ENCODE measurements at regions not wholly inside any gene's neighbourhood (a gene's known extent, or its start where the extent isn't known, plus 50 kb on each side); places are given as distances from the start of the nearest gene placed in this dataset.

DNA sequence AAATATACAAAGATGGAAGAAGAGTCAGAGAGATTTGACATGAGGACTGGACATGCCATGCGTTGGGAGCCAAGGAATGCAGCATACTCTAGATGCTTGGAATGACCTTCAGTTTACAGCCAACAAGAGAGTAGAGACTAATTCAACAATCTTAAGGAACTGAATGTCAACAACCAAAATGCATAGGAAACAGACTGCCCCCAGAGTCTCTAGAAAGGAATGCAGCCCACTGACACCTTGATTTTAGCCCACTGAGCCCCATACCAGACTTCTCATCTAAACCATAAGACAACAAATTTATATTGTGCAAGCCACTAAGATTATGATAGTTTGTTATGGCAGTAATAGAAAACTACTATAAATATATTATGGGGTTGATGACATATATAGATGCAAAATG lies 611.2 kb downstream of the RPS29 start:
- no peak for ATAC-seq (ENCODE audit: low FRiP score)

DNA sequence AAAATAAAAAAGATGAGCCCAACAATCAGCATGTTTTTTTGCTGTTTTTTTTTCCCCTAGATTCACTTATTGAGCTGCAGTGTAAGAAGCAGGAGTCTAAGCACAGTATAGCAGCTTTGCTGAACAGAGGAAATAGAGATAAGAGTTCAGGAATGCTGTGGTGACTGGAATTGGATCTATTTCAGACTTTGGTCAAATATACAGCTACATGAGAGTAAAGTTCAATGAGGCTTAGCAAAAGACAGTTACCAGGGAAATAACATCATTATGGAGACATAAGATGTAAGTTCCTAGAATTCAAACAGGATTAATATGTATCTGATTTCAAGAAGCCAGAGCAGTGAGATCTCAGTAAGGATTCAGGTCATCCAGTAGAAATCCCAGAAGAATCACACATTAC lies 613.0 kb downstream of the RPS29 start:
- DNase-seq (ENCODE audit: low spot score) = no peak
- TF ChIP-seq, protein P1, sequence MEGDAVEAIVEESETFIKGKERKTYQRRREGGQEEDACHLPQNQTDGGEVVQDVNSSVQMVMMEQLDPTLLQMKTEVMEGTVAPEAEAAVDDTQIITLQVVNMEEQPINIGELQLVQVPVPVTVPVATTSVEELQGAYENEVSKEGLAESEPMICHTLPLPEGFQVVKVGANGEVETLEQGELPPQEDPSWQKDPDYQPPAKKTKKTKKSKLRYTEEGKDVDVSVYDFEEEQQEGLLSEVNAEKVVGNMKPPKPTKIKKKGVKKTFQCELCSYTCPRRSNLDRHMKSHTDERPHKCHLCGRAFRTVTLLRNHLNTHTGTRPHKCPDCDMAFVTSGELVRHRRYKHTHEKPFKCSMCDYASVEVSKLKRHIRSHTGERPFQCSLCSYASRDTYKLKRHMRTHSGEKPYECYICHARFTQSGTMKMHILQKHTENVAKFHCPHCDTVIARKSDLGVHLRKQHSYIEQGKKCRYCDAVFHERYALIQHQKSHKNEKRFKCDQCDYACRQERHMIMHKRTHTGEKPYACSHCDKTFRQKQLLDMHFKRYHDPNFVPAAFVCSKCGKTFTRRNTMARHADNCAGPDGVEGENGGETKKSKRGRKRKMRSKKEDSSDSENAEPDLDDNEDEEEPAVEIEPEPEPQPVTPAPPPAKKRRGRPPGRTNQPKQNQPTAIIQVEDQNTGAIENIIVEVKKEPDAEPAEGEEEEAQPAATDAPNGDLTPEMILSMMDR (IDR thresholded peaks at IDR 0.05) = no peak
- no peak for ATAC-seq (ENCODE audit: low FRiP score)

More for the DNA sequence above, 611.2 kb downstream of the RPS29 start:
- DNase-seq (ENCODE audit: low spot score) = no peak
- TF ChIP-seq, protein P1 (IDR thresholded peaks at IDR 0.05) = no peak

DNA sequence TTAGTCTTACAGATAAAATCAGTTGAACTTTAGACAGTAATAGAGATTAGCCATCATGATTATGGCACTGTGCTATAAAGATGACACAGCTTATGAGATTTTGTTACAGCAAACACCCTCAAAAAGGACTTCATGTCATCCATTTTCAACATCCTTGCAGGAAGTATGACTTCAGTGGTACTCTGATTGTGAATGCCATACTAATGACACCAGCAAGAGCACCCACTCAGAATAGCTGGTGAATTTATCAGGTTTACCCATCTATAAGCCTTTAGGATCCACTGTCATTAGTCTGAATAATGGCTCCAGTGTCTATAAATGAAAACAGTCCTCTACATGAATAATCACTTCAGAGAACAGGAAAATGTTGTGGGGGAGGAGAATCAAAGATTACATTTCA lies 615.2 kb downstream of the RPS29 start:
- DNase-seq (ENCODE audit: low spot score) = no peak
- ATAC-seq (ENCODE audit: low FRiP score) = no peak
- TF ChIP-seq, protein P1 (IDR thresholded peaks at IDR 0.05) = no peak

DNA sequence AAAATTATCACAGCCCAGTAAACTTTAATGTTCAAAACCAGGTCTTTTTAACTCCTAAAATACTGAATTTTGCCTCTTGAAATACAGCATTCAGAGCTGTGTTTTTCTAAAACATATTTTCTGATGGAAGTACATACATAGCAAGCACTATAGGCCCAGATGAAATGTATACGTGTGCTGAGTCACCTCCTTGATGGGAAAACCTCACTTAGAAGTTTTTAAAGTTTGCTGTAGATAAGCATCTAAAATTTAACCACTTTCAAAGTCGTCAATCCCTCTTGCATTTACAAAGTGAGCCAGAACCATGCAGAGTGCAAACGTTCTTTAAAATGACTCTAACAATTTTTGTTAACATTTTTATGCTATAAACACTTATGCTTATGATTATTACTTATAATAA lies 618.8 kb downstream of the RPS29 start:
- no peak for ATAC-seq (ENCODE audit: low FRiP score)

DNA sequence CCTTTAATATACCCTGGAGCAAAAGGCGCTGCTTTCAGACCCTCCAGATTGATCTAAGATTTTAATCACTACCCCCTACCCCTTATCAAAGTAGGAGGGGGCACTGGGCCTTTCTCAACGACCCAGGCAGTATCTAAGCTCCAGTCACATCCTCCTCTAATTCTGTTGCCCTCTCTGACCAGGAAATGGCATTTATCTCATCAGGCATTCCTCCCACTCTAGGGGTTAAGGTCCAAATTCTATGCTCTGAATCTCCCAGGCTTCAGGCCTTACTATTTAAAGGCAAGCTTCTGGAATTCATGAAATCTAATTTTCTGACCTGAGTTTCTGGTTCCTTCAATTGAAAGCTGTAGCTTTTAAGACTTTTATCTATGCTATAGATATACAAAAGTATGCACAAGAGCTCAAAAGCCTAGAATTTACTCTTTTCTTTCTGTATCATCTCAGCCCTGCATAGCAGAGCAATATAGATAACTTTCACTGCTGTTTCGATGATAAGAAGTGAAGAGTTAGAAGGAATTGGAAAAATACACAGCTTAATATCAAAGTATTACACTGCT lies 622.9 kb downstream of the RPS29 start:
- TF ChIP-seq, protein P1 (IDR thresholded peaks at IDR 0.05) = no peak
- no peak for ATAC-seq (ENCODE audit: low FRiP score)
- DNase-seq (ENCODE audit: low spot score) = no peak

More for the DNA sequence above, 618.8 kb downstream of the RPS29 start:
- TF ChIP-seq, protein P1 (IDR thresholded peaks at IDR 0.05) = no peak
- DNase-seq (ENCODE audit: low spot score) = no peak

DNA sequence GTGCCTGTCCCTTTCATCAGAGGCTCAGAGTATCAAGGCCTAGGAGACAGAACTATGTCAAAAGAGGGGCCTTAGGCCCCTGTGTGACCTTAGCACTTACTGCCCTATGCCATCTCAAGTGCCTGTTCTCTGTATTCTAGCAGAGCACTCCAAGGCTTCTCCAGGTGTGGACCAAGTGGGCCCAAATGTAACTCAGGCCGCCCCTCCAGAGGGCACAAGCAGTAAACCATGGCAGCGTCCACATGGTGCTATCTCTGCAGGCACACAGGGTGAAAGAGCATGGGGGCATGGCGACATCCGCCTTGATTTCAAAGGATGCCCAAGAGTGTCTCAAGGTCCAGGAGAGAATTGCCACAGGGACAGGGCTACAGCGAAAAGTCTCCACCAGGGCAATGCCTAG lies 628.7 kb downstream of the RPS29 start:
- TF ChIP-seq, protein P1 (IDR thresholded peaks at IDR 0.05) = no peak
- DNase-seq (ENCODE audit: low spot score) (no peak), ATAC-seq (ENCODE audit: low FRiP score) (no peak)

DNA sequence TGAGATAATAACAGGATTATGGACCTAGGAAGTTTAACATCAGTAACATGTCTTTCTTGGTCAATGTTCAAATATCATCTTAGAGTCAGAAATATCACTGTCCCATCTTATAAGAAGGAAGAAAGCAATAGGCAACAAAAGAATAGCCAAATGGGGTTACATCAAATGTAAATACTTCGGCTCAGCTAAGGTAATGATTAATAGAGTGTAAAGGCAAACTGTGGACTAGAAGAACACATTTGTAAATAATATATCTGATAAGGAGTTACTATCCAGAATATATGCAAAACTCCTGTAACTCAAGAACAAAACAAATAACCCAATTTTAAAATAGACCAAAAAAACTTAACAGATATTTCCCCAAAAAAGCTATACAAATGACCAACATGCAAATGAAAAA lies 630.3 kb downstream of the RPS29 start:
- no peak for DNase-seq (ENCODE audit: low spot score)
- no peak for ATAC-seq (ENCODE audit: low FRiP score)
- TF ChIP-seq, protein P1 (IDR thresholded peaks at IDR 0.05) = no peak
